HL-60/S4 treated with retinoic acid at 250 ng/mL for 4 days and 3 days (cell line): ENCODE measurements at regions not wholly inside any gene's neighbourhood (a gene's known extent, or its start where the extent isn't known, plus 50 kb on each side); places are given as distances from the start of the nearest gene placed in this dataset.
"Not testable (repeated sequence)": the region's sequence is repeated elsewhere in the genome, so short reads cannot be mapped to it uniquely, and the experiment has no call there.

Experiments
- in situ Hi-C: fragments of 300-500 bp; cut with MboI; formaldehyde crosslinking; loops from 2 replicates; pipeline ENCODE4 v1.7.0; 2022; ENCODE audit warnings: low sequenced_read_pairs

GRCh38 chr9:71632776-71633175, 135.5 kb downstream of the CEMIP2 start:
- in situ Hi-C loops = no loop called here

DNA sequence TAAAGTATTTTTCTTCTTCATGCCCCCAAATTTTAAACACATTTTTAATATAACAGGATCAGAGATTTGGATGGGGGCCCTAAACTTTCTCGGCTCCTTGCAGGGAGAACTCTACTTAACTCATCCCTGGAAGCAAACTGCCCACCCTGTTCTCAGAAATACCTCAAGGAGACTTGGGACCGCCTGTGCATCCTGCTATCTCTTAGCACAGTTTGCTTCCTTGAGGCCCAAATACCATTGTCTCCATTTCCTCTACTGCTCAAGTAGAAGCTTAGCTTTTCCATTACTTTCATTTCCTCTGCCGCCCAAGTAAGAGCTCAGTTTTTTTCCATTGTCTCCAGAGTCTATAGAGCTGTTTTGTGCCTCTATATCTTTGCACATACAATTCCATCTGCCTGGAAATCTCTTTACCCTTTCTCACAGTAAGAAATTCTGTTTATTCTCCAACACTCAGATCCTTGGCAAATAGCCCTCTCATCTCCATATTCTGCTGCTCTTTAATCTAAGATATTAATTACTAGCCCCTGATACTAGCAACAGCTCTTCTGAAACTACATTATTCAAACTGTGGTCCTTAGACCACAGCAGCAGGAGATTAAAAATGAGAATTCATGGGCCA, 137.8 kb downstream of the CEMIP2 start:
- in situ Hi-C loops = no loop called here

- in situ Hi-C loops = no loop called here
Measured at GRCh38 chr9:71629578-71630215, 138.6 kb downstream of the CEMIP2 start.

- in situ Hi-C loops = no loop called here
Measured at GRCh38 chr9:71628247-71628646, 140.1 kb downstream of the CEMIP2 start.

DNA sequence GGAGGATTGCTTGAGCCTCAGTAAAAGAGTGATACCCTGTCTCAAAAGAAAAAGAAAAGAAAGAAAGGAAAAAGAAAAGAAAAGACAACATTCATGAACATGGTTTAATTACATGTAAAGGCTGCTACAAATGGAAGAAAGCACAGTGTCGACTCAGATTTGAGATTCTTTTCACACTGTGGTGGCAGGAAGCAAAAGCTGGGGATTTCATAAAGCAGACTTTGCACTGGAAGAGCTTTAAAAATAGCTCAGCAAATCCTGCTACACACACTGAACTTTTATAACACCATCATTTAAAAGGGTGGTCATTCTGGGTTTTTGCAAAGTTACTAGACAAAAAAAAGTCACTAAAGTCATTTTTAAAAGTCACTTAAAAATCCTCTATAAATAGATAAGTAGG, 140.8 kb downstream of the CEMIP2 start:
- in situ Hi-C loops = no loop called here

DNA sequence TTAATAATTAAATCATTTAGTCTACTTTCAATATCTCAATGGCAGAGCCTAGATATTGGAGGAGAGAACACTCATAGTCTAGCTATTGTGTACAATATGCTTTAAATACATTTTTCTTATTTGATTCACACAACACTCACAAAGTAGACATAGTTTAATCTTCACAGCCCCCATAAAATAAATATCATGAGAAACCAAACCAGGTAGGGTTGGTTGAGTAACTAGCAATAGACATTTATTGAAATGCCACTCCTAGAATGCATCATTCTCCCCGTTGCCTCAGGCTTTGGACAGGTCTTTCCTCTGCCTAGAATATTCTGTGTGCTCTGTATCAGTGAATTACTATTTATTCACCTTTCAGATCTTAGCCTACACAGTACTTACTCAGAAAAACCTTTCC, 141.9 kb downstream of the CEMIP2 start:
- in situ Hi-C loops = no loop called here

- in situ Hi-C loops = loop anchor here (25.0 kb wide), 1 partner anchor 388 kb away; no protein-coding TSS in a partner anchor
Measured at GRCh38 chr9:71624728-71625127, 143.6 kb downstream of the CEMIP2 start.

DNA sequence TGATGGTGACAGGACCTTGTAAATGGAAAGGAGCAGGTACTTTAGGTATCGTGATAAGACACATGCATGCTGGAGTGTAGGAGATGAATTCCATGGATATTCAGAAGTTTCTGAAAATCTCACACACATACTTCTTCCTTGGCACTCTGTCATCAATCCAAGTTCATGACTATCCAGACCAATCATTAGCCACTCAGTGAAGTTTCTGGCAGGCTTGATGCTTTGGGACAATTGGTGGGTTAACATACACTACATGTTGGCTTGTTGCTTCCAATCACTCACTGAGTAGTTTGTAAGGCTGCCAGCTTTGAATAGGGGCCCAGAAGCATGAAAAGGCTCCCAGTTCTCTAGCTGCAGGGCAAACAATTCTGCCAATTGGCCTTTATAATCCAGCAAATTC, 147.6 kb downstream of the CEMIP2 start:
- in situ Hi-C loops = loop anchor here (25.0 kb wide), 1 partner anchor 392 kb away; no protein-coding TSS in a partner anchor

GRCh38 chr9:71620331-71620730, 148.0 kb downstream of the CEMIP2 start:
- in situ Hi-C loops = loop anchor here (25.0 kb wide), 1 partner anchor 392 kb away; no protein-coding TSS in a partner anchor

DNA sequence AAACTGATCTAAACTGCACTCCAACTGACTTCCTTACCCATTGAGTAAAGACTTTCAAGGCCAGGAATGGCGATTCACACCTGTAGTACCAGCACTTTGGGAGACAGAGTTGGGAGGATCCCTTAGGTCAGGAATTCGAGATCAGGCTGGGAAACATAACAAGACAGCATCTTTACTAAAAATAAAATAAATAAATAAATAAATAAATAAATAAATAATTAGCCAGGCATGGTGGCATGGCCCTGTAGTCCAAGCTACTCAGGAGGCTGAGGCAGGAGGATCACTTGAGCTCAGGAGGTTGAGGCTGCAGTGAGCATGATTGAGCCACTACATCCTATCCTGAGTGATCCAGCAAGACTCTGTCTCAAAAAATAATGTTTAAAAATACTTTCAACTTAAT, 148.4 kb downstream of the CEMIP2 start:
- in situ Hi-C loops = loop anchor here (25.0 kb wide), 1 partner anchor 392 kb away; no protein-coding TSS in a partner anchor

DNA sequence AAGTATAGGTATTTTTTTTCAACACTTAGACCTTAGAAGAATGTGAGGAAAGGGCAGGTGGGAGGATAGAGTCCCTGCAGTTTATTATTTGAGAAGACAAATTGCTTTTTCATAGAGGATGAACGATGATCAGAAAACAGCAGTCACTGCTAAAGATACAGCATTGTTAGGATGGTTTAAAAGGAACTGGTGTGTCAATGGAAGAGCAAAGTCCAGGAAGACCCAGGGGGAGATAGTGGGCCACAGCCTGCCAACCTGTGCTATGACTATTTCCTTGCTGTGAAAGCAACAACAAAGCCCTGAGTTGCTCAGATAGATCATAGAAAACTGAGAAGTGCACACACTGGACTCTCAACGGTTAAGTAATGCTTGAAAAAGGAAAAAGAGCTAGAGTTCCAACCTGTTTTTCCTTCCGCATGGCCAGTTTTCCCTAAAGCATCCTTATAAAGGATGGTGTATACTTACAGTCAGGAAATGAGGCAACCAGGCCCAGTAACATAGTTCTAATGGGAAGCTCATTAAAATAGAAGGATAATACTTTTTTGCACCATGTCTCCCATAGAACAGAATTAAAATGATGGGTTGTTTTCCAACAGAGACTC, 153.8 kb downstream of the CEMIP2 start:
- in situ Hi-C loops = loop anchor here (25.0 kb wide), 1 partner anchor 398 kb away; no protein-coding TSS in a partner anchor

- in situ Hi-C loops = loop anchor here (25.0 kb wide), 1 partner anchor 399 kb away; no protein-coding TSS in a partner anchor
Measured at GRCh38 chr9:71612889-71613288, 155.4 kb downstream of the CEMIP2 start.

DNA sequence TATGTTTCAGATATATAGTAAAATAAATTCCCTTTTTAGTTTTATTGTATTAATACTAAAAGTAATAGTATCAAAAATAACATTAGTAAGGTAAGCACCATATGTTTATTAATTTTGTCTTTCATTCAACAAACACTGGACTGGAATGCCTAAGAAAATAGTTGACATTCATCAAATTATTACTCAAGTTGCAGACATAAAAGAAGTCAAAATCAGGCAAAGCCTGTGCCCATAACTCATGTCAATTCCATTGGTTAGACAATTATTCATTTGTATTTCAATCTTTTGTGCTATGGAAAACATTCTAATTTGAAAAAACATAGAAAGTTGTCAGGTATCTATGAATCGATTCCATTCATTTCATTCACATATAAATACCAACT, 158.9 kb downstream of the CEMIP2 start:
- in situ Hi-C loops = loop anchor here (10.0 to 25.0 kb wide), 2 partner anchors 165 to 403 kb away; no protein-coding TSS in a partner anchor

- in situ Hi-C loops = loop anchor here (10.0 to 25.0 kb wide), 2 partner anchors 166 to 403 kb away; no protein-coding TSS in a partner anchor
Measured at GRCh38 chr9:71608825-71609447, 159.4 kb downstream of the CEMIP2 start.

- in situ Hi-C loops = loop anchor here (10.0 to 25.0 kb wide), 2 partner anchors 167 to 404 kb away; no protein-coding TSS in a partner anchor
Measured at GRCh38 chr9:71608021-71608420, 160.3 kb downstream of the CEMIP2 start.

DNA sequence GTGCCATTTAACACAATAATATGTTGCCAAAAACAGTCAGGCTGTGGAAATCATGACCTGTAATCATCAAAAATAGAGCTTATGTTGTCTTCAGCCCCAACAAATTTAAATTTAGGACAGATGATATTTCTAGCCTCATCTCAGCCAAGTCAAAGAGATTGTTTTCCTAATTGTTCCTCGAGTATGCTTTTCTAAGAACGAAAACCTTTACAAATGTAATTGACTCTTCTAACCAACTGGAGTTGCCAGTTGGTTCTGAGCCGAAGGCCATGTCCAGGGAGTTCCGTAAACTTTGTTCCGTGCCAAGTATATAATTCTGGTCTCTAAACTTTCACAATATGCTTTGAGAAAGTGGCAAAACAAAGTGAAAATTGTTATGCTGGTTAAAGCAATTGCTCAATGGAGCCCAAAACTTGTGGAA, 160.8 kb downstream of the CEMIP2 start:
- in situ Hi-C loops = loop anchor here (10.0 to 25.0 kb wide), 2 partner anchors 167 to 405 kb away; no protein-coding TSS in a partner anchor

DNA sequence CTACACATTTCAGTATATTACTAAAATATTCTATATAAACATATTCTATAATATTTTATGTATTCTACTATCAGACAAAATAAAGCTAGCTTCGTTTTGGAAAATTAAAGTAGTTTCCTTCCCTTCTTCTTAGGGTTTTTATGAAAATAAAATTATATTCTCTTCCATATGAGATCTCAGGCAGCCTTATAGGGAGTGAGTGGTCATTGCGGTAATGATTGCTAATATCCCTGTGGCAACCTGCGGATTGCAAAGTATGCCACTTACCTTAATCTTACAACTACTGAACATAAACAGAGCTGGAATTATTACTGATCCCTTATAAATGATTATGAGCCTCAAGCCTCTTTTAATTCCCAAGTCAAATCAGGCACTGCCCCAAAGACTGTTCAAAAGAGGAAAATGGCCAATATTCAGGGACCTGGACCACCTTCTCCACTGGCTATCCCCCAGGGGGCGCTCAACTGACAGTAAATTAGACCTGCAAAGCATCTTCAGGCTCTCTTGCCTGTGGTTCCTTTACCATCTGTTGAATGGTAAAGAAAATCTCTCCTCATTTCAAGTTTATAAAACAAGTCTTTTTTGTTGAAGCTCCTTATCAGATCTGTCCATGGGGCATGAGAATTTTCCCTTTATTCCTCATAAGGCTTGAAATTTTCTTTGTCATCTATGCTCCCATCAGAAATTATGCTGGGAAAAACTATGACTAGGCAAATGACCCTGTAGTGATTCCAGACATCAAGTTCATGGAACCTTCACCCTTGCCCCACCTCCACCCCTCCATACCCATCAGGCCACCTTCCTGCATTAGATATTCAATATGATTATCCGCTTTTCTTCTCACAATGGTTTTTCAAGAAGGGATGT, 163.9 kb downstream of the CEMIP2 start:
- in situ Hi-C loops = loop anchor here (10.0 to 25.0 kb wide), 2 partner anchors 170 to 408 kb away; no protein-coding TSS in a partner anchor

DNA sequence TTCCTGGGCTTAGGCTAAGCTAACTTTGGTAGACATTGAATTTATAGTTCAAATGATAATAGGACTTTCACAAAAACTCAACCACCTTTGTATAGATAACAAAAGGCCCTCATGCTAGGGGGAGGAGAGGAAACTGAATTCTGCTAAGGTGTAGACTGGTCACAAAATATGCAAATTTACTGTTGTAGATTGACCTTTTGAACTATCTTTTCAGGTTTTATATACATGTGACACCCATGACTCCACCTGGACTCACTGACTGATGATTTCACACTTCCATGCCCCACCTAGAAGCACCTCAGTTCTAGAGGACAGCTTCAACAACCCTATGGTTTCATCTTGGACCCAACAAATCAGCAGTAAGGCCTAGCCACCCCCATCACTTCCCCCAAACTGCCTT, 165.7 kb downstream of the CEMIP2 start:
- in situ Hi-C loops = loop anchor here (10.0 to 25.0 kb wide), 2 partner anchors 172 to 410 kb away; no protein-coding TSS in a partner anchor

DNA sequence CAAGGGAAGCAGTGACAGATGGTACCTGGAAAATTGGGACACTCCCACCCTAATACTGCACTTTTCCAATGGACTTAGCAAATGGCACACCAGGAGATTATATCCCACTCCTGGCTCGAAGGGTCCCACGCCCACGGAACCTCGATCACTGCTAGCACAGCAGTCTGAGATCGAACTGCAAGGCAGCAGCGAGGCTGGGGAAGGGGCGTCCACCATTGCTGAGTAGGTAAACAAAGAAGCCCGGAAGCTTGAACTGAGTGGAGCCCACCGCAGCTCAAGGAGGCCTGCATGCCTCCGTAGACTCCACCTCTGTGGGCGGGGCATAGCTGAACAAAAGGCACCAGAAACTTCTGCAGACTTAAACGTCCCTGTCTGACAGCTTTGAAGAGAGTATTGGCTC, 172.6 kb downstream of the CEMIP2 start:
- in situ Hi-C loops = not testable (repeated sequence)

DNA sequence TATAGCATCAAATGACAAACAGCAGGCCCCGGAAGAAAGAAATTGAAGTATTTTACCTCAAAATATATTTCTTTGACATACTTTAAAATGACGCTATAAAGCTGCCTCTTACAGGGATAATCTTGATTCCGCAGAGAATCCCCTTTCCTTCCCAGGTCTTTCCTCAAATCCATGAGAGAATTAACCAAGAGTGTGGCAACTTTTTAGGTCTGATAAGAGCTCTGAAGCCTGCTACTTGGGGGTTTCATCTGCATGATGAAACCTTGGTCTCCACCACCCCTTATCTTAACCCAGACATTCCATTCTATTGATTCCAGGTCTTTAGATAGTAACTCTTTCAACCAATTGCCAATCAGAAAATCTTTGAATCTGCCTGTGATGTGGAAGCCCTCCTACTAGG, 173.8 kb downstream of the CEMIP2 start:
- in situ Hi-C loops = no loop called here
